Thyroid gland (tissue), 4 donors: ENCODE measurements at regions not wholly inside any gene's neighbourhood (a gene's known extent, or its start where the extent isn't known, plus 50 kb on each side); places are given as distances from the start of the nearest gene placed in this dataset.

Source experiments
- POLR2A ChIP-seq, 2 donors: fragments of 450-650 bp; IDR thresholded peaks; one replicate each; pipeline ENCODE4 v1.6.1; 2017; ENCODE audit warnings: antibody characterized with exemption in 2 of 2, mild to moderate bottlenecking in 2 of 2, moderate library complexity in 1 of 2
- TF ChIP-seq, protein P1 (sequence below), 6 experiments: fragments of 200-600 bp in 3 of 6; fragments of 450-650 bp in 3 of 6; sonication (generic) in 3 of 6; IDR thresholded peaks; one replicate each; pipeline ENCODE4 v1.5.1; 2016 to 2019; ENCODE audit warnings: antibody characterized with exemption in 6 of 6, mild to moderate bottlenecking in 2 of 6, inconsistent platforms in 1 of 6, moderate library complexity in 1 of 6

DNA sequence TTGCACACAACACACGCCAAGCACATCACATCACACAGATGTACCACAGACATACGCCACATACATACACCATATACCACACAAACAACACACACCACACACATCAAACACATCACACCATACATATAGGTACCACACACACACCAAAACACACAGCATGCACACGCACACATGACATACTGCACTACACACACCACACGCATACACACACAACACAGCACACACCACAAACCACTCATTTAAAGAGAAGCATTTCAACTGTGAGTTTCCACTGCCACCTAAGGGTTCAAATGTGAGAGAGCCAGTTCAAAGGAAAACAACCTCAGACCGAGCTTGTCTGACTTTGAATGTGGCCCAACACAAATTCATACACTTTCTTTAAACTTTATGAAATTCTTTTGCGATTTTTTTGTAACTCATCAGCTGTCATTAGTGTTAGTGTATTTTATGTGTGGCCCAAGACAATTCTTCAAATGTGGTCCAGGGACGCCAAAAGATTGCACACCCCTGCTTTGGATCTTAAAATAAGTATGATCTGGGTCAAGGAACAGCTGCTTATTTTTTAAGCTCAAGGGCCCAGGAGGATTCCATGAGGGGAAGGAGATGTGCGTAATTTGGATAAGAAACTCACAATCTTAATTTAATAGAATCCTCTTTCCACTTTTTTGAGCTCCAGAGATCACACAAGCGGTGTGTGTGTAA lies 494.6 kb downstream of the GADD45G start:
- no peak for TF ChIP-seq POLR2A (IDR thresholded peaks at IDR 0.05)
- TF ChIP-seq, protein P1, sequence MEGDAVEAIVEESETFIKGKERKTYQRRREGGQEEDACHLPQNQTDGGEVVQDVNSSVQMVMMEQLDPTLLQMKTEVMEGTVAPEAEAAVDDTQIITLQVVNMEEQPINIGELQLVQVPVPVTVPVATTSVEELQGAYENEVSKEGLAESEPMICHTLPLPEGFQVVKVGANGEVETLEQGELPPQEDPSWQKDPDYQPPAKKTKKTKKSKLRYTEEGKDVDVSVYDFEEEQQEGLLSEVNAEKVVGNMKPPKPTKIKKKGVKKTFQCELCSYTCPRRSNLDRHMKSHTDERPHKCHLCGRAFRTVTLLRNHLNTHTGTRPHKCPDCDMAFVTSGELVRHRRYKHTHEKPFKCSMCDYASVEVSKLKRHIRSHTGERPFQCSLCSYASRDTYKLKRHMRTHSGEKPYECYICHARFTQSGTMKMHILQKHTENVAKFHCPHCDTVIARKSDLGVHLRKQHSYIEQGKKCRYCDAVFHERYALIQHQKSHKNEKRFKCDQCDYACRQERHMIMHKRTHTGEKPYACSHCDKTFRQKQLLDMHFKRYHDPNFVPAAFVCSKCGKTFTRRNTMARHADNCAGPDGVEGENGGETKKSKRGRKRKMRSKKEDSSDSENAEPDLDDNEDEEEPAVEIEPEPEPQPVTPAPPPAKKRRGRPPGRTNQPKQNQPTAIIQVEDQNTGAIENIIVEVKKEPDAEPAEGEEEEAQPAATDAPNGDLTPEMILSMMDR (IDR thresholded peaks at IDR 0.05) = peak in 4 of 6 experiments; percentile 32 to 70 (median 51)
